SH-SY5Y (cell line): ENCODE measurements at regions not wholly inside any gene's neighbourhood (a gene's known extent, or its start where the extent isn't known, plus 50 kb on each side); places are given as distances from the start of the nearest gene placed in this dataset.

Source experiments
- GATA2 ChIP-seq: IDR thresholded peaks from 2 replicates; pipeline ENCODE4 v1.6.1; 2011; ENCODE audit warnings: mild to moderate bottlenecking, low read depth, low read length
- GATA3 ChIP-seq: IDR thresholded peaks from 2 replicates; pipeline ENCODE4 v1.6.1; 2011; ENCODE audit warnings: low read depth, mild to moderate bottlenecking, low read length, moderate library complexity

DNA sequence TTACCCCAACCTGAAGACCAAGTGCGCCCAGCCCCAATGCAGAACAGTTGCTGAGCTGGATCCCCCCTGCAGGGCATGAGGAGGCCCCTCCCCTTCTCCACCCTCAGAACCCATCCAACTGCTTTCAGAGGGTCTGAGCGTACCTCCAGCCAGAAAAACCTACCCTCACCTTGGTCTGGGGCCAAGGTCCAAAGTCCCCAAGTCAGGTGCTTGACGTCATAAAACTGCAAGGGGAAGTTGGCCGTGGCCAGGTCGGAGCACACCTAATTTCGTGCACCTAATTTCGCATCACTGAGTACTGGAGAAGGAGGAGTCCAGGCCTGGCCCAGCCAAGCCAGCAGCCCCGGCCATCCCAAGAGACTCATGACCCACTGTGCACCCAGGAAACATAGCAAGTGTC lies 289.8 kb downstream of the CTTN start:
- TF ChIP-seq GATA3 (no peak), GATA2 (no peak)

DNA sequence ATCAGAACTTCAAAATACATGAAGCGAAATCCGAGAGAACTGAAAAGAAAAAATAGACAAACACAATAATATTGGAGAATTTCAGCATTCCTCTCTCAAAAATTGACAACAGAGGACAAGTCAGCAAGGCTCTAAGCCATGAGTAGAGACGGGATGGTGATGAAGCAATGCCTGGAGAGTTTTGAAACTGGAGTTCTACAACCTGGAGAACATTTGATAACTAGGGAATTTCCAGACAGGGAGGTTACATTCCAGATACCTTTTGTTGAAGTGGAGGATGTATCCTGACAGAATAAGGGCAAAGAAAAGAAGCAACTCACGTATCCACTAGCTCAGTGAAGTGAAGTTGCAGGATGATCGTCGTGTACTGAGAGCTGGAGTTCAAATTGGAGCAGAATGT lies 291.4 kb downstream of the CTTN start:
- TF ChIP-seq GATA3 (no peak), GATA2 (no peak)

DNA sequence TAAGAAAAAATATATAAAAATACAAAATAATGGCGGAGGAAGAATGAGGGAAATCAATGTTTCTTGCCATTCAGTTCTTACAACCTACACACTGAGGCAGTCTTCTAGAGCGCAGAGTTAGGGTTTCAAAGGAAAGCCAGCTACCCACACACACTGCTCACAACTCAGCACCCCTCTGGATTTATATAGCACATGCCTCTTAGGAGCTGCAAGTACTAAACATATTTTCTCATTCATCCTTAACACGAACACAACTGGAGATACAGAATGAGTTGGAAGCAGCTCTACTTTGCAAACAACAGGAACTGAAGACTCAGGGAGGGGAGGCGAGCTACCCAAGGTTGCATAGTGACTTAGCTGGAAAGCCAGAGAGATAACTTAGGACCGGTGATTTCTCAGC lies 293.8 kb downstream of the CTTN start:
- no peak for TF ChIP-seq GATA2
- TF ChIP-seq GATA3, result no peak

DNA sequence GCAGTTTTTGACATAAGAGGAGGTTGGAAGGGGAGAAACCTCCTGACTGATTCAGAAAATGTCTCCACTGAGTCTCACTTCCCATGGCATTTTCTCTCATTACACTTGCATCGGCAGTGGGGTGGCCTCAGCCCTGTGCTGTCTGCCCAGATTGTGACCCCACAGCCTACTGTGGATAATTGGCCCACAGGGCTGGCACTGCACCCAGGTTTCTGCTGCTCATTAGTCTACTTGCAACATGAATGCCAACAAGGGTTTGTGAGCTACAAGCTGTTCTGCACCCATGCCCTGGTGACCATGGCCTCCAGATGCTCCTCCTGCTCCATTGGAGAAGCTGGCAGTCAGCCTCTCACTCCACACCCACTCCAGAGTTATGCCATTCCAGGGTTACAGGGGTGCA lies 296.0 kb downstream of the CTTN start:
- TF ChIP-seq GATA3 (no peak), GATA2 (no peak)

DNA sequence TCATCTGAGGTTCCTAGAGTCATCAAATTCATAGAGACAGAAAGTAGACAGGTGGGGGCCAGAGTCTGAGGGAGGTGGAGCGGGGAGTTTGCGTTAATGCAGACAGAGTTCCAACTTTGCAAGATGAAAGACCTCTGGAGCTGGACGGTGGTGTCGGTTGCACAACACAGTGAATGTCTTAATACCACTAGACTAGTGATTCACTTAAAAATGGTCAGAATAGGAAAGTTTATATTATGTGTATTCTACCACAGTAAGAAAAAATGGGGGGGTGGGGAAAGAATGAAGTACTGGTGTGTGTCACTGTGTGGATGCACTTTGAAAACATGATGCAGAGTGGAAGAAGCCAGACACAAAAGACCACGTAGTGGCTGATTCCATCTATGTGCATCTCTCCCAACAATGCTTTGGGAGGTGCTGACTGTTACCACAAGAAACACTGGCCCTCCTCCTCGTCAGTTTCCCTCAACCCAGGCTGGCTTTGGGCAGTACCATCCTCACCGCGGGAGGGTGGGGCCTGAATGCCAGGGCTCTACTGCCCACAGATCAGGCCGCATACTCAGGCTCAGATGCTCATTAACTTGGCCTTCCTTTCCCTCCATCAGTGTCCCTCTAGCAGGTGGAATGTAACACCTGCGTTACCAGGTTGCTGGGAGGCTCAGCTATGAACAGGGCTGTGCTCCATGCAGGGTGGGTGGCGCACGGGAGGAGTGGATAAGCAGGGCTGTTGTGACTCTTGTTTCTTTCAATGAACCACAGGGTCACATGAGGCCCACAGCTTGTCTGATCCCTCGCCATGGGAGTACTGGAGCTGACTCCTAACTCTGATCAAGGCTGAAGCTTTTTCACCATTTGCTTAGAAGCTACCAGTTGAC lies 297.0 kb downstream of the CTTN start:
- TF ChIP-seq GATA2, result no peak

DNA sequence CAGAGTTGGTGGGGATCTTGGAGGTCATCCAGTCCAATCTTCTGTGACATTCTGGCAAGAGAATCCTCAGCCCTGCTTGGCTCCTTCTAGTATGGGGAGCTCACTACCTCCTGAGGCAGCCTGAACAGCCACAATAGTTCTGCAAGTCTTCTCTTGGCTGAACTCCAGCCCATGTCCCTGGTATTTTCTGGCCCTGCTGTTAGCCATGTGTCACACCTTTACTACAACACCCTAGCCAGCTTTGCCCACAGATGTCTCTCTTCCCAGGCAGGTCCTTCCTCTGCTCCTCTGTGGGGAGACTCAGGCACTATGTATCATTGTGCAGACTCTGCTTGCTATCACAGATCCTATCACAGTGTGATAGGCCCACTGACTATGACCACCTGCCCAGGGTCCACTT lies 297.7 kb downstream of the CTTN start:
- TF ChIP-seq GATA3, result no peak
- TF ChIP-seq GATA2, result no peak

DNA sequence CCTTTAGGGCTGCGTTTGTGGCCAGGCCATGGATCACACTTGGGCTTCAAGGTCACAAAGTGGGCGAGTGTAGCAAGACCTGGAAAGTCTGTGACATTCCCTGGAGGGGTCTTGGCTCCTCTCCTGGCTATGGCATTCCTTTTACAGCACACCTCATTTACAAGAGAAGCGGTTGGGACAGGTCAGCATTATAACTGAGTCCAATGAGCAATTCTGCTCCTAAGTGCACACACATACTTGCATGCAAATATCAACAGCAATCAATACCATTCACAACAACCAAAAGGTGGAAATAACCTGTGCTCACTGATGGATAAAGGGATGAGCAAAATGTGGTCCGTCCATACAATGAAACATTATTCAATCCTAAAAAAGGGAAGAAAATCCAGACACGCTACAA lies 298.2 kb downstream of the CTTN start:
- no peak for TF ChIP-seq GATA3

DNA sequence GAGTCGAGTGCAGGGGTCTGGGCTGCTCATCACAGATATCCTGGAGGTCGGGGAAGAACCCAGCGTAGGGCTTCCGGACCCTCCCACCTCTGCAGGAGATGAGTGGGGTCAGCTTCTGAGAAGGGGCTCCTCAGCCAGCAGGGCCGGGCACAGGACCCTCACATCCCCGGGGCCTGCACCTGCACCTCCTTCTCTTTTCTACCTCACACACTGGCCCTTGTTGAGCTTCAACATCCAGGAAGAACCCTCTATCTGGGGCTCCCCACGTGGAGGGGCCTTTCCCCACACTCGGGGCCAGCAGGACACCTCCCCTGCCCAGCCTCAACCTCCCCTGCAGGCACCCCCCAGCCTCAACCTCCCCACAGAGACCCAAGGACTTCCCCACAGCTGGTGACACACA lies 299.4 kb downstream of the CTTN start:
- TF ChIP-seq GATA2, result no peak

DNA sequence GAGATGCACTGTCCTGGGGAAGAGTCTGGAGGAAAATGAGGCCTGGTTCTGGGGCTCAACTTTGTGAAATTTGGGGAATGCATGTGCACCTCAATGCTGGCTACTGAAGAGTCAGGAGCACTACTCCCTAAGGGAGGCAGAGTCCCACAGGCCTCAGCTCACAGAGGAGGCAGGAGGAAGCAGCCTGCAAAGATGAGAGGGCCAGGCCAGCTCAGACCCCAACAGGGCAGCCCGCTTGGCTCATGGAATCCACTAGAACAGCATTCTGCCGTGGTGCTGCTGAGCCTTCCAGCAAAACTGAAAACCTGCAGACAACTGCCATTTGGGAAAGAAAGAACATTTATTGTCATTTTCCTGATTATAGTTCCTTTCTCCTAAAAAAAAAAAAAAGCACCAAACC lies 300.5 kb downstream of the CTTN start:
- TF ChIP-seq GATA3, result no peak
- TF ChIP-seq GATA2, result no peak

DNA sequence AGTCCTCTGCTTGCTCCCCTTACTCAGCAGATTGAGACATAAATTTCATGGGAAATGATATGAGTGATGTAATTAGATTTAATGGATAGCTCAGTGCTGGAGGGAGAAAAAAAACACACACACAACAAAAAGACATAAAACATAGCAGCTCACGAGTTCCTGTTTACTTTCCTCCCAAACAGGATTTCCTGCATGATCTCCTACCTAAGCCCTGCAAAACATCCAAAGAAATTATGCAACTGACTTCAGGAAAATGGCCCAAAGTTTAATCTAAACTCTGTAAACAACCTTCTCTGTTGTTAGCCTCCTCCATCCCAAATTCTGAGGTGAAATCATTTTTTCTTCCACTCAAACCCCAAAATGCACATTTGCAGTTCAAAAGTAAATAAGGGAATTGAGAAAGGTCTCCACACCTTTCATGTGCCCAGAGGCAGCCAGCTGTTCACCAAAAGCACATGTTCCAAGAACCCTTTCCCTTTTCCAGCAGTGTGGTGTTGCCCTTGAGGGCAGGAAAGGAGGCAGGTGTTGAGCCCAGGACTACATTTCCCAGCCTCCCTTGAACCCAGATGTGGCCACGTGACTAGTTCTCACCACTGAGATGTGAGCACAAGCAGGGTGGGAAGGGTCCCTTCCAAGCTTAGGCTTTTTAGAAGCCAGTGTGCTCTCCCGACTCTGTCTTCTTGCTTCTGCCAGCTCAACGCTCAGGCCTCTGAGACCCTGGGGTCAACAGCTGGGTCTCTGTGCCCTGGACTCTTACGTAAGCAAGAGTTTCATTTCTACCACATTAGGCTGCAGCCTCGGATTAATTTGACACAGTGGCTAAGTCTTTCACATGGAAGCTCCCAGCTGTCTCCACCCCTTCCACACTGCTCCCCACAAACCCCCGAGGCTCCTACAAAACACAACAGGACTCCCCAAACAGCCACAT lies 301.2 kb downstream of the CTTN start:
- TF ChIP-seq GATA2, result no peak
- TF ChIP-seq GATA3, result no peak

DNA sequence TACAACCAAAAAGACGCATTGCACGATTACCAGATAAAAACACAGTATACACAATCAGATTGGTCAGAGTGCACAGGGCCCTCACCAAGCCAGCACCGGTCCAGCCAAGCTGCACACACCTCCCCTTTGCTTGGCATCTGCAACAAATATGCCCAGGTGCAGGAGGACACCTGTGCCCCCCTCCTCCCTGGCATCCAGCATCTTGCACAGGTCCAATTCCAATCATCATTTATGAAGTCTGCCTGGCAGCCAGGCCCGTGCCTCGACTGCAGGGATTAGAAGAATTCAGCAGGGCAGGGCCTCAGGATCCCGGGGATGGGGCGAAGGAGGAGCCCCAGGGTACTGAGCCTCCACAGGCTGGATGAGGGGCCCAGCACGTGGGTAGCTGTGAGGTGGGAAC lies 302.1 kb downstream of the CTTN start:
- TF ChIP-seq GATA2, result no peak
- no peak for TF ChIP-seq GATA3

DNA sequence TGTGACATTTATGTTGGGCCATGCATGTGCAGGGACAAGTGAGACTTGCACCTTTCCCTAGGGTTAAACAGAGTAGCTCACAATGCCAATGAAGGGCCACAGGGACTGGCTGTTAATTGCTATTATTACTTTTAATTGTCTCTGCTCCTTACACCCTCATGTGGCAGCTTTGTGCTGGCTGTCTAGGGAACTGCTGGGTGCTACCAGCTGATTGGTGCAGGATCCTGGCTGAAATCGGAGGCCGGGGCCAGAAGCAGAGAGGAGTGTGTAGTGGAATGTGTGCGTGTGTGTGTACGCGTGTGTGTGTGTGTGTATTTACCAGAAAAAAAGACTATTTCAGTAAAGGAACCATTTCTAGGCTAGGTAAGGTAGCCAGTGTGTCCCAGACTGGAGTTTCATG lies 302.5 kb downstream of the CTTN start:
- TF ChIP-seq GATA3 (no peak), GATA2 (no peak)

DNA sequence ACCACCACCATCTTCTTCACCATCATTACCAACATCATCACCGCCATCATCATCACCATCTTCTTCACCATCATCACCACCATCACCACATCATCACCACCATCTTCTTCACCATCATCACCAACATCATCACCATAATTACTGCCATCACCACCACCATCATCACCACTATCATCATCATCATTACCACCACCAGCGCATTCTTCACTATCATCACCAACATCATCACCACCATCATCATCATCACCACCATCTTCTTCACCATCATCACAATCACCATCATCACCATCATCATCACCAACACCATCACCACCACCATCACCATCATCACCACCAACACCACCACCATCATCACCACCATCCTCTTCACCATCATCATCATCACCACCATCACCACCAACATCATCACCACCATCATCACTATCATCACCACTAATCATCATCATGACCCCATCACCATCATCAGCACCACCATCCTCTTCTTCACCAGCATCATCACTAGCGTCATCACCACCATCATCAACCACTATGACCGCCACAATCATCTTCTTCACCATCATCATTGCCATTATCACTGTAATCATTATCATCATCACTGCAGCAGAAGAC lies 303.8 kb downstream of the CTTN start:
- TF ChIP-seq GATA3 (no peak), GATA2 (no peak)
